ENCODE measurements at regions not wholly inside any gene's neighbourhood (a gene's known extent, or its start where the extent isn't known, plus 50 kb on each side); places are given as distances from the start of the nearest gene placed in this dataset.

- TF ChIP-seq, protein P1, sequence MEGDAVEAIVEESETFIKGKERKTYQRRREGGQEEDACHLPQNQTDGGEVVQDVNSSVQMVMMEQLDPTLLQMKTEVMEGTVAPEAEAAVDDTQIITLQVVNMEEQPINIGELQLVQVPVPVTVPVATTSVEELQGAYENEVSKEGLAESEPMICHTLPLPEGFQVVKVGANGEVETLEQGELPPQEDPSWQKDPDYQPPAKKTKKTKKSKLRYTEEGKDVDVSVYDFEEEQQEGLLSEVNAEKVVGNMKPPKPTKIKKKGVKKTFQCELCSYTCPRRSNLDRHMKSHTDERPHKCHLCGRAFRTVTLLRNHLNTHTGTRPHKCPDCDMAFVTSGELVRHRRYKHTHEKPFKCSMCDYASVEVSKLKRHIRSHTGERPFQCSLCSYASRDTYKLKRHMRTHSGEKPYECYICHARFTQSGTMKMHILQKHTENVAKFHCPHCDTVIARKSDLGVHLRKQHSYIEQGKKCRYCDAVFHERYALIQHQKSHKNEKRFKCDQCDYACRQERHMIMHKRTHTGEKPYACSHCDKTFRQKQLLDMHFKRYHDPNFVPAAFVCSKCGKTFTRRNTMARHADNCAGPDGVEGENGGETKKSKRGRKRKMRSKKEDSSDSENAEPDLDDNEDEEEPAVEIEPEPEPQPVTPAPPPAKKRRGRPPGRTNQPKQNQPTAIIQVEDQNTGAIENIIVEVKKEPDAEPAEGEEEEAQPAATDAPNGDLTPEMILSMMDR (IDR thresholded peaks at IDR 0.05; ENCODE audit: poor library complexity), result no peak
- TF ChIP-seq EZH2 (IDR thresholded peaks at IDR 0.05; ENCODE audit: borderline replicate concordance) (no peak), EZH2phosphoT487 (IDR thresholded peaks at IDR 0.05; ENCODE audit: low read depth, severe bottlenecking, unreplicated experiment) (no peak)
Observed at GRCh38 chr4:132195176-132195575, 953.9 kb upstream of the PCDH10 start.
